ENCODE measurements at regions not wholly inside any gene's neighbourhood (a gene's known extent, or its start where the extent isn't known, plus 50 kb on each side); places are given as distances from the start of the nearest gene placed in this dataset.

- Histone ChIP-seq H3K27me3 (ENCODE audit: insufficient read depth, low read depth) (no peaks in the 10 kb centered on the region), H3K27ac (no peak overlapping the region), H3K4me3 (no peak overlapping the region), H3F3A (ENCODE audit: insufficient read depth, low read depth) (no peaks in the 10 kb centered on the region; the same call in 1 of the 2 replicates), H3K36me3 (ENCODE audit: low read depth) (no peaks in the 10 kb centered on the region), H3K9me3 (ENCODE audit: insufficient read depth, low read depth) (no peaks in the 10 kb centered on the region), H3K9me2 (ENCODE audit: insufficient read depth) (no peaks in the 10 kb centered on the region), H4K20me1 (ENCODE audit: insufficient read depth) (no peaks in the 10 kb centered on the region), H3K4me2 (no peak overlapping the region), H2AFZ (no peak overlapping the region), H3K79me2 (ENCODE audit: low read depth) (no peaks in the 10 kb centered on the region), H3K4me1 (replicated peaks; ENCODE audit: insufficient read depth) (no peaks in the 10 kb centered on the region)
- BruUV-seq (replicated peaks) = no TSS peak
- no peak for DNase-seq
- POLR2A ChIA-PET (ENCODE audit: unreplicated experiment) = interaction anchor here (0.5 kb wide), 1 partner anchor 17 kb away, joined by 11 read pairs; no protein-coding TSS in a partner anchor
- TF ChIP-seq EZH2 (IDR thresholded peaks at IDR 0.05; ENCODE audit: low read depth) (no peak), CTCF (conservative IDR thresholded peaks at IDR 0.05) (no peak)
- intact Hi-C loops (cut with micrococcal nuclease; ENCODE audit: unreplicated experiment) = no loop called here
- CTCF ChIA-PET = interaction anchor here (0.5 kb wide), 1 partner anchor 150 kb away, joined by 12 read pairs; no protein-coding TSS in a partner anchor
Observed at GRCh38 chr3:56974247-56974930, 86.1 kb upstream of the SPATA12 start.

GRCh38 chr3:56971816-56972215, 88.6 kb upstream of the SPATA12 start:
- POLR2A ChIA-PET (ENCODE audit: unreplicated experiment) = no interaction called here
- intact Hi-C loops (cut with micrococcal nuclease; ENCODE audit: unreplicated experiment) = no loop called here
- BruUV-seq (replicated peaks) = no TSS peak

GRCh38 chr3:56971261-56971660, 89.2 kb upstream of the SPATA12 start:
- Histone ChIP-seq H3K9me3 (ENCODE audit: insufficient read depth, low read depth) (no peaks in the 10 kb centered on the region), H3K4me1 (replicated peaks; ENCODE audit: insufficient read depth) (no peaks in the 10 kb centered on the region), H3F3A (ENCODE audit: insufficient read depth, low read depth) (no peaks in the 10 kb centered on the region; the same call in 1 of the 2 replicates), H3K36me3 (ENCODE audit: low read depth) (no peaks in the 10 kb centered on the region), H3K4me2 (no peak overlapping the region), H3K79me2 (ENCODE audit: low read depth) (no peaks in the 10 kb centered on the region), H4K20me1 (ENCODE audit: insufficient read depth) (no peaks in the 10 kb centered on the region), H3K9me2 (ENCODE audit: insufficient read depth) (no peaks in the 10 kb centered on the region), H3K27me3 (ENCODE audit: insufficient read depth, low read depth) (no peaks in the 10 kb centered on the region), H3K27ac (no peak overlapping the region), H2AFZ (no peak overlapping the region), H3K4me3 (no peak overlapping the region)
- CTCF ChIA-PET = no interaction called here
- POLR2A ChIA-PET (ENCODE audit: unreplicated experiment) = interaction anchor here (0.5 kb wide), 1 partner anchor 436 kb away, joined by 6 read pairs; no protein-coding TSS in a partner anchor
- no peak for DNase-seq
- intact Hi-C loops (cut with micrococcal nuclease; ENCODE audit: unreplicated experiment) = no loop called here
- TF ChIP-seq CTCF (conservative IDR thresholded peaks at IDR 0.05) (no peak), EZH2 (IDR thresholded peaks at IDR 0.05; ENCODE audit: low read depth) (no peak)
- no TSS peak for BruUV-seq (replicated peaks)

More at GRCh38 chr3:56971816-56972215, 88.6 kb upstream of the SPATA12 start:
- no peaks in the 10 kb centered on the region for H3K27me3 ChIP-seq (ENCODE audit: insufficient read depth, low read depth)
- H3K9me3 ChIP-seq (ENCODE audit: insufficient read depth, low read depth) = no peaks in the 10 kb centered on the region
- no peaks in the 10 kb centered on the region for H3K36me3 ChIP-seq (ENCODE audit: low read depth)
- TF ChIP-seq EZH2 (IDR thresholded peaks at IDR 0.05; ENCODE audit: low read depth) (no peak), CTCF (conservative IDR thresholded peaks at IDR 0.05) (no peak)
- H3K4me2 ChIP-seq = no peak overlapping the region
- CTCF ChIA-PET = no interaction called here
- H3F3A ChIP-seq (ENCODE audit: insufficient read depth, low read depth) = no peaks in the 10 kb centered on the region; the same call in 1 of the 2 replicates
- no peak overlapping the region for H2AFZ ChIP-seq
- DNase-seq = no peak
- no peaks in the 10 kb centered on the region for H3K4me1 ChIP-seq (replicated peaks; ENCODE audit: insufficient read depth)
- no peak overlapping the region for H3K4me3 ChIP-seq
- H4K20me1 ChIP-seq (ENCODE audit: insufficient read depth) = no peaks in the 10 kb centered on the region
- no peak overlapping the region for H3K27ac ChIP-seq
- H3K9me2 ChIP-seq (ENCODE audit: insufficient read depth) = no peaks in the 10 kb centered on the region
- H3K79me2 ChIP-seq (ENCODE audit: low read depth) = no peaks in the 10 kb centered on the region
